Nephron progenitor cell (in vitro differentiated cells): ENCODE measurements at regions not wholly inside any gene's neighbourhood (a gene's known extent, or its start where the extent isn't known, plus 50 kb on each side); places are given as distances from the start of the nearest gene placed in this dataset.

ENCODE experiments used
- DNase-seq: peaks from one replicate; pipeline ENCODE4 v3.0.0; 2021
- H3K27ac Mint-ChIP-seq: 2 replicates; pipeline ENCODE4 v1.8.0; 2021; ENCODE audit warnings: mild to moderate bottlenecking, moderate library complexity, mixed read lengths
- H3K27me3 Mint-ChIP-seq: 2 replicates; pipeline ENCODE4 v1.8.0; 2021; ENCODE audit warnings: mild to moderate bottlenecking, low read depth, mixed read lengths; ENCODE audit not compliant: poor library complexity
- H3K36me3 Mint-ChIP-seq: 2 replicates; pipeline ENCODE4 v1.8.0; 2021; ENCODE audit warnings: low read depth, mixed read lengths
- H3K4me1 Mint-ChIP-seq: 2 replicates; pipeline ENCODE4 v1.8.0; 2021; ENCODE audit warnings: mixed read lengths
- H3K4me3 Mint-ChIP-seq: 2 replicates; pipeline ENCODE4 v1.8.0; 2021; ENCODE audit warnings: mild to moderate bottlenecking, moderate library complexity, mixed read lengths
- H3K9me3 Mint-ChIP-seq: 2 replicates; pipeline ENCODE4 v1.8.0; 2021; ENCODE audit warnings: mild to moderate bottlenecking, moderate library complexity, mixed read lengths
- TF ChIP-seq, protein P1 (sequence below): fragments of 200-600 bp; sonication (generic); IDR thresholded peaks from 2 replicates; pipeline ENCODE4 v1.5.0; 2021; ENCODE audit warnings: antibody characterized with exemption

DNA sequence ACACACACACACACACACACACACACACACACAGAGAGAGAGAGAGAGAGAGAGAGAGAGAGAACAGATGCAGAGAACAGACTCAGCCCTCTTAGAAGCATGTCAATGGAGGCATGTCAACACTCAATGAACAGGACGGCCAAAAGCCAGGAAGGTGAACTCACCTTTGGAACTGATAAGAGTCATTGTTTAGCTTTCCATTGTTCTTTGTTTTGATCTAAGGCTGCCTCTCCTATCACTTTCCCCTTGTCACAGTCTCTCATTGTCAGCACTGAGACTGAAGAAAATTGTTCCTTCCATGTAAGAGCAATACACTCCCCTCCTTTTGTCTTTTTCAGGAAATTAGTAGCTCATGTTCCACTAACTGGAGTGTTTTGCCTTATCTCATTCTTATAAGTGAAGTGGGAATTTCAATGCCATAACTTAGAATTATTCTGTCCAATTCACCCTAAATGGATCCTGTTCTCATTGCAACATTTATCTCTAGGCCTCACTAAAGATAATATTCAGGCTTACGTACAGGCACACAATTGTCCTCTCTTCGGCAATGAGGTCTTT lies 218.0 kb downstream of the DUSP6 start:
- Mint-ChIP-seq H3K27ac (no peak overlapping the region), H3K36me3 (no peaks in the 10 kb centered on the region), H3K9me3 (no peaks in the 10 kb centered on the region), H3K27me3 (peaks cover 4% of the 10 kb centered on the region), H3K4me1 (peaks cover 19% of the 10 kb centered on the region), H3K4me3 (no peak overlapping the region)
- no peak for DNase-seq
- TF ChIP-seq, protein P1, sequence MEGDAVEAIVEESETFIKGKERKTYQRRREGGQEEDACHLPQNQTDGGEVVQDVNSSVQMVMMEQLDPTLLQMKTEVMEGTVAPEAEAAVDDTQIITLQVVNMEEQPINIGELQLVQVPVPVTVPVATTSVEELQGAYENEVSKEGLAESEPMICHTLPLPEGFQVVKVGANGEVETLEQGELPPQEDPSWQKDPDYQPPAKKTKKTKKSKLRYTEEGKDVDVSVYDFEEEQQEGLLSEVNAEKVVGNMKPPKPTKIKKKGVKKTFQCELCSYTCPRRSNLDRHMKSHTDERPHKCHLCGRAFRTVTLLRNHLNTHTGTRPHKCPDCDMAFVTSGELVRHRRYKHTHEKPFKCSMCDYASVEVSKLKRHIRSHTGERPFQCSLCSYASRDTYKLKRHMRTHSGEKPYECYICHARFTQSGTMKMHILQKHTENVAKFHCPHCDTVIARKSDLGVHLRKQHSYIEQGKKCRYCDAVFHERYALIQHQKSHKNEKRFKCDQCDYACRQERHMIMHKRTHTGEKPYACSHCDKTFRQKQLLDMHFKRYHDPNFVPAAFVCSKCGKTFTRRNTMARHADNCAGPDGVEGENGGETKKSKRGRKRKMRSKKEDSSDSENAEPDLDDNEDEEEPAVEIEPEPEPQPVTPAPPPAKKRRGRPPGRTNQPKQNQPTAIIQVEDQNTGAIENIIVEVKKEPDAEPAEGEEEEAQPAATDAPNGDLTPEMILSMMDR: no peak

DNA sequence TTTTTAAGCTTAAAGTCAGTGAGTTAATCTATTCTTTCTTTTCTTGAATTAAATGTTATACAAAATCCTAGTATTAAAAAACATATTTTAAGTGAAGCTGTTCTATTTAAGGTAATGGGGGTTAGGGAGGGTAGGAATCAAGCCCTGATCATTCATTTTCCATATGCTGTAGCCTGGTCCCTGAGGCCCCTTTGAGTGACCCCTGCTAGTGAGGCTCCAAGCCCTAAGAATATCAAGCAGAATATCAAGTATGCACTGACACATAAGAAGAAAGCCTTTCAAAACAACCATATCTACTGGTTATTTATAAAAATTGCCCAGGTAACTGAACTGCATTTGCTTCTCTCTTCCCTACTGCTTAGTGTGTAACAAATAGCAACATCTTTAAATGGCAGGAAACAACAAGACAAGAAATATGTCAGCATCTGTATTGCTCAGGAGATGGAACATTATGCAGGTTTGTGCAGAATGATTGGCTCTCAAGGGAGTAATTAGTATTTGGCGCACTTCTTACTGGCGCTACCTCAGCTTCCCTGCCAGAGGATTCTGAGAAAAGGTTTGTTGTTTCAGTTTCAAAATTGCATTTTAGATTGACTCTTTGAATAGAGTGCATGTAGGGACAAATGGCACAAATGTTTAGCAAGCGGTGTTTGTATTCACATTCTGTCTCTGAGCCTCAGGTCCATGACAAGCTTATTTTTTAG lies 223.0 kb downstream of the DUSP6 start:
- no peak overlapping the region for H3K27ac Mint-ChIP-seq
- H3K9me3 Mint-ChIP-seq: no peaks in the 10 kb centered on the region
- DNase-seq: no peak
- H3K4me3 Mint-ChIP-seq: no peak overlapping the region
- no peaks in the 10 kb centered on the region for H3K36me3 Mint-ChIP-seq
- H3K4me1 Mint-ChIP-seq: peaks cover 17% of the 10 kb centered on the region
- no peaks in the 10 kb centered on the region for H3K27me3 Mint-ChIP-seq
- TF ChIP-seq, protein P1: no peak

DNA sequence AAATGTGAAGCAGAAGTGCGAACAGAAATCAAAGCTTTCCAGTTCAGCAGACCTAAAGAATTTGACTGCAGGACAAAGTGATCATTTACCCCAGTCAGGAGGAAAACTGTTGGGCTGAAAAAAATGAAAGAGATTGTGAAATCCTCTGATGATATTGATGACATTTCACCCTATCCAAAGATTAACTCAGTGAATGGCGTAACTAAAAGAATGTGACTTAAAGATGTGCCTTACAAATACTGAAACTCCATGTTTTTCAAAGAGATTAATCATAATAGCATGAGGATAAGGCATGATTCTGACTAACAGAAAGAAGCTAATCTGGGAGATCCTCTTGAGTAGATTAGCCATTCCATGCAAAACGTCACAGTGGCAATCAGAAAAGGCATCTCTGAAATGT lies 225.6 kb downstream of the DUSP6 start:
- no peak for DNase-seq
- TF ChIP-seq, protein P1: no peak
- peaks cover 17% of the 10 kb centered on the region for H3K4me1 Mint-ChIP-seq
- H3K9me3 Mint-ChIP-seq: no peaks in the 10 kb centered on the region
- H3K27ac Mint-ChIP-seq: no peak overlapping the region
- no peak overlapping the region for H3K4me3 Mint-ChIP-seq
- no peaks in the 10 kb centered on the region for H3K27me3 Mint-ChIP-seq
- H3K36me3 Mint-ChIP-seq: no peaks in the 10 kb centered on the region

DNA sequence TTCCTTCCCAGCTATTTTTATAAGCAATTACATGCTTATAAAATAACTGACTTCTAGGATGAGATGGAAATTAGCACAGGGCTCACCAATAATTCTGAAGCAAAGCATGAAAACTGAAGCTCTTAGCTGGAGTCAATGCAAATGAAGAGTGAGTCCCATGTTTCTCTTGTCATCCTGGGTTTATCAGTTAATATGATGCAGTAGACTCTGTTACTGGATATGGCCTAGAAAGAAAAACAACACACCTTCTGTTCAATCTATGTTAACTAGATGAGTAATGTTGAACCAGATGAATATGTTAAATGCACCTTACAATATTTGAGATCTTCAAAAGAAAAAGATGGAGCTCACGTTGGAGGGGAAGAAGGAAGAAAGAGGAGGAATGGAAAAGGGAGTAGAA lies 229.4 kb downstream of the DUSP6 start:
- H3K4me3 Mint-ChIP-seq: no peak overlapping the region
- no peak for DNase-seq
- no peaks in the 10 kb centered on the region for H3K9me3 Mint-ChIP-seq
- peaks cover 33% of the 10 kb centered on the region for H3K4me1 Mint-ChIP-seq
- H3K27me3 Mint-ChIP-seq: no peaks in the 10 kb centered on the region
- TF ChIP-seq, protein P1: no peak
- H3K36me3 Mint-ChIP-seq: no peaks in the 10 kb centered on the region
- H3K27ac Mint-ChIP-seq: no peak overlapping the region

DNA sequence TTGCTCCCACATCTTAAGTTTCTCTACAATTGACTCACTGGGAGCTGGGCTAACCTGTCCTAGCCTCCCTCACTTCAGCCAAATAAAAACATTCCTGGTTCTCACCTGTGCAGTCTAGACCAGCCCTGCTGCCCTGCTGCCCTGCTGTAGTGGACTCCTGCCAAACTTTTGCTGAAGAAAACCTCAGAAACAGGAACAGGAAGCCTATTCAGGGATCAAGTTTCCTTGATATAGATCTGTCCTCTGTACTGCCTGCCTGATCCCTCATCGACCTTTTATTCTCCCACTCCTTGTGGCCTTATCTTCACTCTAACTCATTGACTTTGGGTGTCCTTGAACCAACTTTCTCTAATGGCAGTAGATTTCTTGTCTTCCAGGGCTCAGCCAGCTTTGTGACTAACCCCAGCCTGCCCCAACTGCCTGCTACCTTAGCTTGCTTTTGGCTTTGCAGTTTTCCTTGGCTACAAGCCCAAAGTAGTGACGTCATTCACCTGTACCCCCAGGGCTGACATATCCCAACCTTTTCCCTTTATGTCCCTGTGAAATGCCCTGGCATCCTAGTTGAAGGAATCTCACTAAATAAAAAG lies 234.8 kb downstream of the DUSP6 start:
- no peak for DNase-seq
- Mint-ChIP-seq H3K27ac (peak overlapping the region; percentile 30), H3K36me3 (no peaks in the 10 kb centered on the region), H3K4me1 (peaks cover 28% of the 10 kb centered on the region), H3K4me3 (no peak overlapping the region), H3K9me3 (peaks cover 5% of the 10 kb centered on the region), H3K27me3 (no peaks in the 10 kb centered on the region)
- TF ChIP-seq, protein P1: no peak
